Breast epithelium (tissue), 3 donors: ENCODE measurements at regions not wholly inside any gene's neighbourhood (a gene's known extent, or its start where the extent isn't known, plus 50 kb on each side); places are given as distances from the start of the nearest gene placed in this dataset.

Experiments
- POLR2A ChIP-seq: fragments of 450-650 bp; IDR thresholded peaks from one replicate; pipeline ENCODE4 v1.6.1; 2016; ENCODE audit warnings: antibody characterized with exemption, mild to moderate bottlenecking, moderate library complexity
- TF ChIP-seq, protein P1 (sequence below), 3 donors: fragments of 450-650 bp; IDR thresholded peaks; one replicate each; pipeline ENCODE4 v1.5.1; 2016 to 2017; ENCODE audit warnings: antibody characterized with exemption in 3 of 3, mild to moderate bottlenecking in 3 of 3, moderate library complexity in 3 of 3

DNA sequence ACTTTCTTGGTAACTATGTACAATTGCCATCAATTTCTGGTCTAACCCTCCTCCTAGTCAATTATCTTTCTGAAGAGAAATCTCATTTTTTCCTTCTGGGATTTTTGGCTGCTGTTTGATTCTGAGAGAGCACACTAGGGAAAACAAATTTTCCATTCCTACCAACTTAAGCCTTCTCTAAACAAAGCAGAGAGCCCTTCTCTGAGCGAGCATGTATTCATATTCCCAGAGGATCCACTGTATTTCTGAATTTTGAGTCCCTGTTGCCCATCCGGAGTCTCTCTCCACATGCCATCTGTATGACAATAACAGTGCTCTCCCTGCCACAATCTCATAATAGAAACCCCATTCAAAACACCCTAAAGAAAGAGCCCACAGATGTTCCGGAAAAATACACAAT, 78.5 kb downstream of the MAIP1 start:
- TF ChIP-seq POLR2A, result no peak
- TF ChIP-seq, protein P1, sequence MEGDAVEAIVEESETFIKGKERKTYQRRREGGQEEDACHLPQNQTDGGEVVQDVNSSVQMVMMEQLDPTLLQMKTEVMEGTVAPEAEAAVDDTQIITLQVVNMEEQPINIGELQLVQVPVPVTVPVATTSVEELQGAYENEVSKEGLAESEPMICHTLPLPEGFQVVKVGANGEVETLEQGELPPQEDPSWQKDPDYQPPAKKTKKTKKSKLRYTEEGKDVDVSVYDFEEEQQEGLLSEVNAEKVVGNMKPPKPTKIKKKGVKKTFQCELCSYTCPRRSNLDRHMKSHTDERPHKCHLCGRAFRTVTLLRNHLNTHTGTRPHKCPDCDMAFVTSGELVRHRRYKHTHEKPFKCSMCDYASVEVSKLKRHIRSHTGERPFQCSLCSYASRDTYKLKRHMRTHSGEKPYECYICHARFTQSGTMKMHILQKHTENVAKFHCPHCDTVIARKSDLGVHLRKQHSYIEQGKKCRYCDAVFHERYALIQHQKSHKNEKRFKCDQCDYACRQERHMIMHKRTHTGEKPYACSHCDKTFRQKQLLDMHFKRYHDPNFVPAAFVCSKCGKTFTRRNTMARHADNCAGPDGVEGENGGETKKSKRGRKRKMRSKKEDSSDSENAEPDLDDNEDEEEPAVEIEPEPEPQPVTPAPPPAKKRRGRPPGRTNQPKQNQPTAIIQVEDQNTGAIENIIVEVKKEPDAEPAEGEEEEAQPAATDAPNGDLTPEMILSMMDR (IDR thresholded peaks at IDR 0.05), result no peak
